ENCODE measurements at regions not wholly inside any gene's neighbourhood (a gene's known extent, or its start where the extent isn't known, plus 50 kb on each side); places are given as distances from the start of the nearest gene placed in this dataset.

DNA sequence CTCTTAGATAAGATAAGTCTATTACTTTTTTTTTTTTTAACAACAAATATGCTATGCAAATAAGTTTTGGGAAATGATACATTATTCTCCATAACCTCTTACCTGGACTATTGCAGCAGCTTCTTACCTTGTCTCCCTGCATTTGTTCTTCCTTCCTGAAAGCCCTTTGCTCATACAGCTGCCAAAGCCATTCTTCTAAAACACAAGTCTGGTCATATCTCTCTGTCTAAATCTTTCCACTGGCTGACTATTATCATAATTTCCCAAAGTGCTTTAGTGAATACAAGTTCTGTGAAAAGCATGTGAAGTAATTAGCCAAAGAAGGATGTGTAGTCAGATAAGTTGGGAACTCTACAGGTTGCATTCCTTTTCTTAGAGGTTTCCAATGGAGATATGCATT is 115.4 kb upstream of the CNTLN start:
- no peak overlapping the region for H3K27ac ChIP-seq (ENCODE audit: low read depth, low read length)
- H3K4me1 ChIP-seq (ENCODE audit: control insufficient read depth, insufficient read depth, low read length, unreplicated experiment) = peaks cover 29% of the 10 kb centered on the region
- H3K4me3 ChIP-seq (ENCODE audit: low read depth, low read length) = peak overlapping the region; percentile 71
- peaks cover 5% of the 10 kb centered on the region for H3K79me2 ChIP-seq (ENCODE audit: control insufficient read depth, insufficient read depth, low read length, unreplicated experiment)
- H3K36me3 ChIP-seq (ENCODE audit: insufficient read depth, low read length) = peaks cover 8% of the 10 kb centered on the region; the same call in 1 of the 2 replicates
- H3K27me3 ChIP-seq (ENCODE audit: insufficient read depth, low read length) = no peaks in the 10 kb centered on the region
- no peak overlapping the region for H2AFZ ChIP-seq (ENCODE audit: low read length, unreplicated experiment)

DNA sequence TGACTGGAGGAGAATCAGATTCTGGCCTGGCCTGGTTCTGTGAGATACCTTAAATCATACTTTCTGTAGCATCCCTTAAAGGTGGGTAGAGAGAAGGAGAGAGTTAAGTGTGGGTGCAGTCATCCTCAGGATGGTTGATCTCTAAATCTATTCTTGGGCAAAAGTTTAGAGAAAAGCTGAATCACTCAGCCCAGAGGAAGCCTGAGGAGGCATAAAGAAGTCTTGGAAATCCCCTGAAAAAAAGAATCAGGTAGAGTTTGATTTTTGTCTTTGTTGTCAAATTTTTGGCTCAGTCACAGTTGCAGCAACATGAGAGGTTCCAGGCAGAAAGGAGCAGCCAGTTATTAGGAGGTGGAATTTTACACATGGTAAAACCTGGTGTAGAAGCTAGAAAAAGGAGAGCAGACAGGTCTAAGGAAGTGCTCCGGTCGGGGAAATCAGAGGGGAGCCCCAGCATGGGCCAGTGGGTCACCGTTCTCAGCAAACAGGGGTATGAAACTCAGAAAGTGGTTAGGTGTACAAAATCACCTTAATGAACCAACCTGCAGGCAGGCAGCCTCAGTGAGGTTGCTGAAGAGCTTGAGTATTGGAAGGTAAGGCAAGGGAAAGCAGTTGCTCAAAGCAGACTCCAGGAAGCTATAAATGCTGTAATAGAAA is 116.2 kb upstream of the CNTLN start:
- Histone ChIP-seq H3K4me3 (ENCODE audit: low read depth, low read length) (peak overlapping the region; percentile 71), H3K4me1 (ENCODE audit: control insufficient read depth, insufficient read depth, low read length, unreplicated experiment) (peaks cover 29% of the 10 kb centered on the region), H3K36me3 (ENCODE audit: insufficient read depth, low read length) (peaks cover 8% of the 10 kb centered on the region; the same call in 1 of the 2 replicates), H2AFZ (ENCODE audit: low read length, unreplicated experiment) (no peak overlapping the region), H3K79me2 (ENCODE audit: control insufficient read depth, insufficient read depth, low read length, unreplicated experiment) (peaks cover 5% of the 10 kb centered on the region), H3K27ac (ENCODE audit: low read depth, low read length) (peak overlapping the region; percentile 98), H3K27me3 (ENCODE audit: insufficient read depth, low read length) (no peaks in the 10 kb centered on the region)

- H3K79me2 ChIP-seq (ENCODE audit: control insufficient read depth, insufficient read depth, low read length, unreplicated experiment) = peaks cover 5% of the 10 kb centered on the region
- peak overlapping the region; percentile 98 for H3K27ac ChIP-seq (ENCODE audit: low read depth, low read length)
- peak overlapping the region; percentile 71 for H3K4me3 ChIP-seq (ENCODE audit: low read depth, low read length)
- H3K36me3 ChIP-seq (ENCODE audit: insufficient read depth, low read length) = peaks cover 8% of the 10 kb centered on the region; the same call in 1 of the 2 replicates
- H2AFZ ChIP-seq (ENCODE audit: low read length, unreplicated experiment) = peak overlapping the region; percentile 69
- no peaks in the 10 kb centered on the region for H3K27me3 ChIP-seq (ENCODE audit: insufficient read depth, low read length)
- peaks cover 29% of the 10 kb centered on the region for H3K4me1 ChIP-seq (ENCODE audit: control insufficient read depth, insufficient read depth, low read length, unreplicated experiment)
Observed at GRCh38 chr9:17017931-17018491, 116.8 kb upstream of the CNTLN start.

DNA sequence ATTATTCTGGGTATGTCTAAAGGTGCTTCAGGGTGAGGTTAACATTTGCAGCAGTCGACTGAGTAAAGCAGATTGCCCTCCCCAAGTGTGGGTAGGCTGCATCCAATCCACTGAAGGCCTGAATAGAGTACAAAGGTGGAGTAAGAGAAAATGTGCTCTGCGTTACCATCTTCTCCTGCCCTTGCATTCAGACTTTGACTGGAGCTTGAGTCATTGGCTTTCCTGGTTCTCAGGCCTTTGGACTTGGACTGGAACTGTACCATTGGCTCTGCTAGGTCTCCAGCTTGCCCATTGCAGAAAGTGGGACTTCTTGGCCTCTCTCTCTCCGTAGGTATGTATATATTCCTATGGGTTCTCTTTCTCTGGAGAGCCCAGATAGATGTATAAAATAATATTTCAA is 120.9 kb upstream of the CNTLN start:
- no peak overlapping the region for H3K27ac ChIP-seq (ENCODE audit: low read depth, low read length)
- no peak overlapping the region for H3K4me3 ChIP-seq (ENCODE audit: low read depth, low read length)
- no peak overlapping the region for H2AFZ ChIP-seq (ENCODE audit: low read length, unreplicated experiment)
- no peaks in the 10 kb centered on the region for H3K27me3 ChIP-seq (ENCODE audit: insufficient read depth, low read length)
- peaks cover 21% of the 10 kb centered on the region for H3K4me1 ChIP-seq (ENCODE audit: control insufficient read depth, insufficient read depth, low read length, unreplicated experiment)
- H3K79me2 ChIP-seq (ENCODE audit: control insufficient read depth, insufficient read depth, low read length, unreplicated experiment) = peaks cover 2% of the 10 kb centered on the region
- H3K36me3 ChIP-seq (ENCODE audit: insufficient read depth, low read length) = no peaks in the 10 kb centered on the region

- Histone ChIP-seq H3K36me3 (ENCODE audit: insufficient read depth, low read length) (no peaks in the 10 kb centered on the region), H3K27ac (ENCODE audit: low read depth, low read length) (no peak overlapping the region), H3K27me3 (ENCODE audit: insufficient read depth, low read length) (no peaks in the 10 kb centered on the region), H2AFZ (ENCODE audit: low read length, unreplicated experiment) (no peak overlapping the region), H3K4me3 (ENCODE audit: low read depth, low read length) (no peak overlapping the region), H3K79me2 (ENCODE audit: control insufficient read depth, insufficient read depth, low read length, unreplicated experiment) (no peaks in the 10 kb centered on the region), H3K4me1 (ENCODE audit: control insufficient read depth, insufficient read depth, low read length, unreplicated experiment) (peaks cover 15% of the 10 kb centered on the region)
Observed at GRCh38 chr9:17013010-17013409, 121.8 kb upstream of the CNTLN start.

DNA sequence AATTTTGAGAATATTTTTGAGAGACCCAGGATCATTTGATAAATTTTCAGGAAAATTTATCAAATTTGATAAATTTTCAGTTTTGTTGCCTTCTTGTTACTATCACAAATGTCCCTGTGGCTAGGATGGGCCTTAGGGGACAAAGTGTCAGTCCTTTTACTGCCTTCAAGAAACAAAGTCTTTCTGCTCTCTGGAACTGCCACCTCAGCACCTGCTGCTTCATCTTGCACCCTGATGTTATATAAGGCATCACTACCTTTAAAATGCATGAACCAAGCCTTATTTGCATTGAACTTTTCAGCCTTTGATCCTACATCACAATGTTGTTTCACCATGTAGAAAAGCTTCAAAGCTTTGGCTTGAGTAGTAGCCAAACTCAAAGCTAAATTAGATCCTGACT is 123.0 kb upstream of the CNTLN start:
- Histone ChIP-seq H3K27ac (ENCODE audit: low read depth, low read length) (no peak overlapping the region), H3K4me3 (ENCODE audit: low read depth, low read length) (no peak overlapping the region), H3K79me2 (ENCODE audit: control insufficient read depth, insufficient read depth, low read length, unreplicated experiment) (no peaks in the 10 kb centered on the region), H3K27me3 (ENCODE audit: insufficient read depth, low read length) (no peaks in the 10 kb centered on the region), H2AFZ (ENCODE audit: low read length, unreplicated experiment) (no peak overlapping the region), H3K4me1 (ENCODE audit: control insufficient read depth, insufficient read depth, low read length, unreplicated experiment) (peaks cover 5% of the 10 kb centered on the region), H3K36me3 (ENCODE audit: insufficient read depth, low read length) (no peaks in the 10 kb centered on the region)

DNA sequence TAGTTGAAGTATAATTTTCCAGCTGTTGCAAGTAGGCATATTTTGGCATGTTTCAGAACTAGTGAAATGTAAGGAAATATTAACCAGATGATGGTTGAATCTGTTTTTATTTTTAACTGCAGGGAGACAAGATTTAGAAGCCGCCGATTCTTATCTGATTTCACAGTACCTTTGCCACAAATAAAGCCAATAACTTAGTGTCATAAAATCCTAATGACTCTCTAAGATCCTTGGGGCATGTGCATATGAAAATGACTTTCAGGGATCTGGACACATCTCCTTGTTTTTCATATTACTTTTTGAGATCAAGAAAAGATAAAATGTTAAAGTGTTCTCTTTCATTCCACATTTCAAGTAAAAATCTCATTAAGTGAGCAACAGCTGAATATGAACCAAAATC is 125.8 kb upstream of the CNTLN start:
- H3K27me3 ChIP-seq (ENCODE audit: insufficient read depth, low read length) = no peaks in the 10 kb centered on the region
- H3K4me1 ChIP-seq (ENCODE audit: control insufficient read depth, insufficient read depth, low read length, unreplicated experiment) = peaks cover 10% of the 10 kb centered on the region
- H3K4me3 ChIP-seq (ENCODE audit: low read depth, low read length) = no peak overlapping the region
- no peaks in the 10 kb centered on the region for H3K36me3 ChIP-seq (ENCODE audit: insufficient read depth, low read length)
- no peak overlapping the region for H3K27ac ChIP-seq (ENCODE audit: low read depth, low read length)
- H3K79me2 ChIP-seq (ENCODE audit: control insufficient read depth, insufficient read depth, low read length, unreplicated experiment) = no peaks in the 10 kb centered on the region
- H2AFZ ChIP-seq (ENCODE audit: low read length, unreplicated experiment) = no peak overlapping the region

DNA sequence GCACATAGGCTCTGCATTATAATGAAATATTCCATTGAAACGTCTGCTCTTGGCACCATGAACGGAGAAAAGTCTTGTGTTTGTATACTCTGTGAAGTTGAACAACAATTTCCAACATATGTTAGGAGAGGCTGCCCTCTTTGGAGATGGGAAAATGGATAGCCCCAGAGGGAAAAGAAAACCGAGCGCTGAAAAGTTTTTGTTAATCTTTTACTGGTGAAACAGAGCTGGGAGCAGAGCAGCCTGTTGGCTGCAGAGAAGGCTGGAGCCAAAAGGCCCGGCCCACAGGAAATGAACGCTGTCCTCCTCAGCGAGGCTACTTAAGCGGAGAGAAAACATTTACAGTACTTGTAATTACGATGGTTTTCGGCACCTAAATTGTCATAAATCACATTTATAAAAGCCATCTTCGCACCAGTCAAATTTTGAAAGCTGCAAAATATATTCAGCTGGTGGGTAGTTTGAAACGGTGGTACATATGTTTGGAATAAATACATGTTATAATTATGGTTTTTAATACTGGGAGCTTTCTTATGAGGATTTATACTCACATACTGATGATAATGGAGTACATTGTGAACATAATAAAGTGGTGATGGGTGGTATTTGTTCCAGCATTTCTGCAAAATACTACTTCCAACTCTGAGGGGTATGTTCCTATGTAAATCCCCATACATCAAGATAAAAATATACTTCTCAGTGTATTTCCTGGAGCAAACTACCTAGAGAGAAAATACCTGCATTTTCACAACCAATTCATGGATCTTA is 129.6 kb upstream of the CNTLN start:
- Histone ChIP-seq H3K27me3 (ENCODE audit: insufficient read depth, low read length) (no peaks in the 10 kb centered on the region), H3K27ac (ENCODE audit: low read depth, low read length) (peak overlapping the region; percentile 72), H3K4me1 (ENCODE audit: control insufficient read depth, insufficient read depth, low read length, unreplicated experiment) (peaks cover 15% of the 10 kb centered on the region), H3K79me2 (ENCODE audit: control insufficient read depth, insufficient read depth, low read length, unreplicated experiment) (no peaks in the 10 kb centered on the region), H2AFZ (ENCODE audit: low read length, unreplicated experiment) (peak overlapping the region; percentile 87), H3K4me3 (ENCODE audit: low read depth, low read length) (peak overlapping the region; percentile 58), H3K36me3 (ENCODE audit: insufficient read depth, low read length) (no peaks in the 10 kb centered on the region)

DNA sequence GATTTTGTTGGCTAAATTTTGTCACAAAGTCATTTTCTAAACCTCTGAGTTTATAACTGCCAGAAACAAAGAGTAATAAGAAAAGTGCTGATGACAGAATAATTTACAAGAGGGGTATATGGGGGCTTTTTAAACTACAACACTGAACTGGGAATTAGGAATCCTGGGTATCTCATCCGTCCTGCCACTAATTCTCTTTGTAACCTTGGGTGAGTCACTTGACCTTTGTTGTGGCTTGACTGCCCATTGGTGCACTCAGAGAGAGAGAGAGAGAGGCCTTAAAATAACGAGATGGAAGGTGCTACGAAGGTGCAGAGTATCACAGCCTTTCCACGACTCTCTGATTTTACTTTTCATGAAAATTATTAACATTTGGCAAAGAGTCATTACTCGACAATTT is 130.3 kb upstream of the CNTLN start:
- H3K79me2 ChIP-seq (ENCODE audit: control insufficient read depth, insufficient read depth, low read length, unreplicated experiment) = no peaks in the 10 kb centered on the region
- H3K27ac ChIP-seq (ENCODE audit: low read depth, low read length) = peak overlapping the region; percentile 72
- peak overlapping the region; percentile 58 for H3K4me3 ChIP-seq (ENCODE audit: low read depth, low read length)
- H3K4me1 ChIP-seq (ENCODE audit: control insufficient read depth, insufficient read depth, low read length, unreplicated experiment) = peaks cover 15% of the 10 kb centered on the region
- H3K27me3 ChIP-seq (ENCODE audit: insufficient read depth, low read length) = no peaks in the 10 kb centered on the region
- peak overlapping the region; percentile 87 for H2AFZ ChIP-seq (ENCODE audit: low read length, unreplicated experiment)
- no peaks in the 10 kb centered on the region for H3K36me3 ChIP-seq (ENCODE audit: insufficient read depth, low read length)

- peaks cover 15% of the 10 kb centered on the region for H3K4me1 ChIP-seq (ENCODE audit: control insufficient read depth, insufficient read depth, low read length, unreplicated experiment)
- peak overlapping the region; percentile 72 for H3K27ac ChIP-seq (ENCODE audit: low read depth, low read length)
- H2AFZ ChIP-seq (ENCODE audit: low read length, unreplicated experiment) = peak overlapping the region; percentile 51
- H3K27me3 ChIP-seq (ENCODE audit: insufficient read depth, low read length) = no peaks in the 10 kb centered on the region
- no peaks in the 10 kb centered on the region for H3K36me3 ChIP-seq (ENCODE audit: insufficient read depth, low read length)
- H3K79me2 ChIP-seq (ENCODE audit: control insufficient read depth, insufficient read depth, low read length, unreplicated experiment) = no peaks in the 10 kb centered on the region
- no peak overlapping the region for H3K4me3 ChIP-seq (ENCODE audit: low read depth, low read length)
Observed at GRCh38 chr9:17003576-17004240, 131.1 kb upstream of the CNTLN start.
